ENCODE measurements at regions not wholly inside any gene's neighbourhood (a gene's known extent, or its start where the extent isn't known, plus 50 kb on each side); places are given as distances from the start of the nearest gene placed in this dataset.
A peak's percentile ranks its signal among the peaks of the same experiment; 100 is the strongest.

GRCh38 chr5:72624641-72625236, 117.5 kb upstream of the ZNF366 start:
- WGBS, 2 experiments (ENCODE audit: insufficient coverage in 1 of 2, insufficient read length in 1 of 2) = 83 to 88% methylated on average over 2 to 5 of the region's 5 CpGs
- peaks cover 24% of the 10 kb centered on the region for H3K27me3 Mint-ChIP-seq (ENCODE audit: insufficient read depth)
- H3K4me1 Mint-ChIP-seq = no peaks in the 10 kb centered on the region
- Histone ChIP-seq H3K4me1 (ENCODE audit: control insufficient read depth, insufficient read depth, low read length) (no peaks in the 10 kb centered on the region), H3K36me3 (ENCODE audit: control insufficient read depth, insufficient read depth, low read length) (no peaks in the 10 kb centered on the region), H3K9ac (ENCODE audit: extremely low read depth, low read length, poor library complexity, severe bottlenecking) (no peak overlapping the region), H3K27ac (ENCODE audit: low read depth, low read length) (peak overlapping the region; percentile 17), H3K27me3 (ENCODE audit: control insufficient read depth, insufficient read depth, low read length, poor library complexity, severe bottlenecking) (no peaks in the 10 kb centered on the region), H3K9me3 (ENCODE audit: control insufficient read depth, low read length) (no peaks in the 10 kb centered on the region), H3K4me3 (ENCODE audit: low read length) (no peak overlapping the region)
- DNase-seq = no peak
- TF ChIP-seq CTCF (conservative IDR thresholded peaks at IDR 0.05) = no peak
- H3K4me3 Mint-ChIP-seq = no peak overlapping the region
- H3K36me3 Mint-ChIP-seq (ENCODE audit: low read depth) = no peaks in the 10 kb centered on the region
- H3K9me3 Mint-ChIP-seq = no peaks in the 10 kb centered on the region
- no peak overlapping the region for H3K27ac Mint-ChIP-seq

- no peak overlapping the region for H3K4me3 Mint-ChIP-seq
- WGBS, 2 experiments (ENCODE audit: insufficient coverage in 1 of 2, insufficient read length in 1 of 2) = 82 to 100% methylated on average over 2 of the region's 2 CpGs
- H3K9ac ChIP-seq (ENCODE audit: extremely low read depth, low read length, poor library complexity, severe bottlenecking) = no peak overlapping the region
These were observed 116.7 kb upstream of the ZNF366 start for GRCh38 chr5:72623936-72624335.

GRCh38 chr5:72623323-72623722, 116.1 kb upstream of the ZNF366 start:
- H3K36me3 ChIP-seq (ENCODE audit: control insufficient read depth, insufficient read depth, low read length) = no peaks in the 10 kb centered on the region
- Mint-ChIP-seq H3K4me1 (peaks cover 3% of the 10 kb centered on the region), H3K27me3 (ENCODE audit: insufficient read depth) (peaks cover 30% of the 10 kb centered on the region), H3K4me3 (no peak overlapping the region), H3K27ac (no peak overlapping the region), H3K9me3 (no peaks in the 10 kb centered on the region), H3K36me3 (ENCODE audit: low read depth) (no peaks in the 10 kb centered on the region)
- no peak for DNase-seq
- no peak for TF ChIP-seq CTCF (conservative IDR thresholded peaks at IDR 0.05)
- H3K27ac ChIP-seq (ENCODE audit: low read depth, low read length) = no peak overlapping the region
- H3K4me3 ChIP-seq (ENCODE audit: low read length) = no peak overlapping the region
- no peaks in the 10 kb centered on the region for H3K4me1 ChIP-seq (ENCODE audit: control insufficient read depth, insufficient read depth, low read length)
- no peaks in the 10 kb centered on the region for H3K9me3 ChIP-seq (ENCODE audit: control insufficient read depth, low read length)
- no peaks in the 10 kb centered on the region for H3K27me3 ChIP-seq (ENCODE audit: control insufficient read depth, insufficient read depth, low read length, poor library complexity, severe bottlenecking)
- no peak overlapping the region for H3K9ac ChIP-seq (ENCODE audit: extremely low read depth, low read length, poor library complexity, severe bottlenecking)
- 91 to 94% methylated on average over 3 to 6 of the region's 6 CpGs for WGBS, 2 experiments (ENCODE audit: insufficient coverage in 1 of 2, insufficient read length in 1 of 2)

More at GRCh38 chr5:72623936-72624335, 116.7 kb upstream of the ZNF366 start:
- H3K9me3 ChIP-seq (ENCODE audit: control insufficient read depth, low read length) = no peaks in the 10 kb centered on the region
- no peaks in the 10 kb centered on the region for H3K36me3 Mint-ChIP-seq (ENCODE audit: low read depth)
- H3K27me3 Mint-ChIP-seq (ENCODE audit: insufficient read depth) = peaks cover 30% of the 10 kb centered on the region
- H3K27ac Mint-ChIP-seq = no peak overlapping the region
- no peaks in the 10 kb centered on the region for H3K9me3 Mint-ChIP-seq
- peaks cover 3% of the 10 kb centered on the region for H3K4me1 Mint-ChIP-seq
- no peak for TF ChIP-seq CTCF (conservative IDR thresholded peaks at IDR 0.05)
- H3K4me3 ChIP-seq (ENCODE audit: low read length) = no peak overlapping the region
- H3K4me1 ChIP-seq (ENCODE audit: control insufficient read depth, insufficient read depth, low read length) = no peaks in the 10 kb centered on the region
- no peak for DNase-seq
- no peaks in the 10 kb centered on the region for H3K27me3 ChIP-seq (ENCODE audit: control insufficient read depth, insufficient read depth, low read length, poor library complexity, severe bottlenecking)
- H3K36me3 ChIP-seq (ENCODE audit: control insufficient read depth, insufficient read depth, low read length) = no peaks in the 10 kb centered on the region
- no peak overlapping the region for H3K27ac ChIP-seq (ENCODE audit: low read depth, low read length)
